ENCODE measurements at regions not wholly inside any gene's neighbourhood (a gene's known extent, or its start where the extent isn't known, plus 50 kb on each side); places are given as distances from the start of the nearest gene placed in this dataset.

DNA sequence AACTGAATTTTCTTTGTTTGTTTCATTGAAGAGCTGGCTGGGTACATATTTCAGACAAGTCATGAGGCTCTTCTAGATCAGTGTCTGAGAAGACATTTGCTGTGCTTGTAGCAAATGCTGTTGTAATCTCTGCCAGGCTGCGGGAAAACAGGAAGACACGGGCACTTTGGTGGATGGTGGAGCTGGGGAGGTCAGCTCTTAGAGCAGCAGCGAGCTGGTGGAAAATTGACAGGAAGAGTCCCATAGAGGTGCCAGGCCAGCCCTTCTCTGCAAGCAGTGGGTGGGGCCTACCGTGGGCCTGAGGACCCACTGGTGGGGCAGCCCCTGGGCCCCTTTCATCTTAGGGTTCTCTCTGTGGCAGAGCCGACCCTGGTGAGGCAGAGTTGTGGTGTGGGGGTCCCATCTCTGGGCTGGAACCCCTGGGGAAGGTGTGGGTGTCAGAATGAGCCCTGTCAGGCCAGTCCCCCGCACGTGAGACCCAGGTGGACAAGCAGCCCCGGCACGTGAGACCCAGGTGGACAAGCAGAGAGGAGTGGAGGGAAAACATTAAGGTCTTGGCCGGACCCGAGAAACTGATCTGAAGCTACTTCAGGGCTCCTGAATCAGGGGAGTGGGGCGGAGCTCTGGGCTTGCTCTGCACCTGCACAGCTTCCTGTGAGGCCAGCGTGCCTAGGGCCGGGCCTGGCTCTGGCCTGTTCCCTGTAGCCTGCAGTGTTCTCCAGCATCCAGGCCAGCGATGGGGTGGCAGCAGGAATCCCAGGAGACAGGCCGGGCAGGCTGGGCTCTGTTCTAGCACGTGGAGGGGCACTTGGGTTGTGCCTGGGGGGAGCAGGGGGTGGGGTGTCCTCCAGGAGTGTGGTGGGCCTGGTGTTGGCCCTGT lies 273.5 kb upstream of the HDAC4 start:
- no peak for DNase-seq (ENCODE audit: low read depth, low spot score)

DNA sequence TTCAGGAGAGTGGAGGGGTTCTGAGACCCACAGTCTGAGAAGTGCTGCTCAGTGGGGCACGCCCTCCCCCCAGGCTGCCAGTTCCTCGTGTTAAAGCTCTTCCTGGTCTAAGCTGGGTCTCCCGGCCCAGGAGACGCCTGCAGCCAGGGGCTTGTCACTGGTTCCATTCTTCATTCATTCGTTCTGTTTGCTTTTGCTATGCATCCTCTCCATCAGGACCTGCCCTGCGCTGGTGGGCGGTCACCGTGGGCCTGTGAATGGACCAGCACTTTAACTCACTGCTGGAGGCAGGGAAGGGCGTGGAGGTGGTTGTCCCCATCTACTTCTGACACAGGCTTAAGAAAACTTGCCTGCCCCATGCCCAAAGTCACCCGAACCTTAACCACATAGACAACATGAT lies 272.8 kb upstream of the HDAC4 start:
- DNase-seq (ENCODE audit: low read depth, low spot score) = no peak

DNA sequence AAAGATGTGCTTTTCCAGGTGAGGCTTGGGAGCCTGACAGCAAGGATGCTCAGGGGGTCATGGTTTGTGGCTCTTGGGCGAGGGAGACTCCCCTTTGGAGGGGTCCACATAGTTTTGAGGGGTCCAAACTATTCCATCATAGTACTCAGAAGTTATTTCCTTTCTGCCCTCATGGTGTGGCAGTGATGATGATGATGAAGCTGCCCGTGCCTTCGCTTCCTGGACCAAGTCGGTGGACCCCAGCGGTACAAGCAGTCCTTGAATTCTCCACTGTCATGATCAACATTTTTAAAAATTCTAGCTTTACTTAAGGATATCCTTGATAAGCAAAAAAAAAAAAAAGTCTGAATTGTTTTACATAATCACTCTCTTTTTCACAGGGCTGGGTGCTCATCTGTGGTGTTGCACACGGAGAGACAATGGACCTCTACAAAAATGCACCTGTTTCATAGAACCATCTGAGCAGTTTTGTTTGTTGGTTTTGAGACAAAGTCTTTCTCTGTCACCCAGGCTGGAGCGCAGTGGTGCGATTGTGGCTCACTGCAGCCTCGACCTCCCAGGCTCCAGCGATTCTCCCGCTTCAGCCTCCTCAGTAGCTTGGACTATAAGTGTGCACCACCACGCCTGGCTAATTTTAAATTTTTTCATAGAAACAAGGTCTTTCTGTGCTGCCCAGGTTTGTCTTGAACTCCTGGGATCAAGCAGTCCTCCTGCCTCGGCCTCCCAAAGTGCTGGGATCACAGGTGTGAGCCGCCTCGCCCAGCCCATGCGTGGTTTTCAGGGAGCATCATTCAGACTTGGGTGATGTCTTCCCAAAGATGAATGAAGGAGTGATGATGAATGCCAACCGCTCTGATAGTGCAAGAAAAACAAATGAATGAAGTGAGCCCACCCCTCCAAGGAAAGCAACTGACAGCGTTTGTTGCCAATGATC lies 271.4 kb upstream of the HDAC4 start:
- no peak for DNase-seq (ENCODE audit: low read depth, low spot score)

DNA sequence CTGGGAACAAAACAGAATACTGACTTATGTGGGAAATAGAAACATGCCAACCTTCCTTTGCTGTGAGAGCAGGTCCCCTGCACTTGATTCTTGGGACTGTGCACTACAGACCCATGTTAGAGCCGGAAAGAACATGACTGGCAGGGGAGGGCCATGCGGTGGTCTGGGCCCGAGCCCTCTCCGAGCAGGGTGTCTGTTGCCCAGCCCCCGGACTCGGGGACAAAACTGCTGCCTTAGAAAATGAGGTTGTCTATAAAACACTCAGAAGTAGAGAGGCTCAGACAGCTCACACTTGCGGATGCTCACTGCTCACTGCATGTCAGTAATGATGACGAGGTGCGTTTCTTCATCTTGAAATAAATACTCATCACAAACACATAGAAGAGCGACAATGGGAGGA lies 270.7 kb upstream of the HDAC4 start:
- DNase-seq (ENCODE audit: low read depth, low spot score) = no peak

DNA sequence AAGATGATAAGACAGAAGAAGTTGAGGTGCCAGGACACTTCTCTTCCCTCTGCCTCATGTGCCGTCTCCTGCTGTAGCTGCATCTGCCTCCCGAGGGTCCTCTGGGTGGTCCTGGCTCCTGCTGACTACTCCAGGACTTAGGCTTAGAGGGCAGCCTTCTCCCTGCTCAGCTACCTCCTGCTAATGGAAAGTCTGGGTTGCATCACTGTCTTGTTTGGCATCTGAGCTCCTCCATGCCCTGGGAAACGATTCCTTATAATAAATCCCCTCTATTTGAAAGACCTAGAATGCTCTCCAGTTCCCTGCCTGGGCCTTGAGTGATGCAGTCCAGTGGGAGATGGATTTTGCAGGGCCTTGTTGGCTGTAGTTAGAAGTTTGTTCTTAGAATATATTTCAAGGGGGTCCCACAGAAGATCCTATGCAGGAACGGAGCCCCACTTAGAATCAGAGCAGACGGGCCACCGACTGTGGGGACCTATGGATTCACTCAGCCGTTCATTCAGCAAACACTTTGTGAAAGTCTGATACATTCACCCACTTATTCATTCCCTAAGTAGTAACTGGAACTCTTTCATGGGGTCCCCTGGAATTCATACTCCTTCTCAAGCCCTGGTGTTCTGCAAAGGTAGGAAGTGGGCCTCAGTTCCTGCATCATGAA lies 269.8 kb upstream of the HDAC4 start:
- DNase-seq (ENCODE audit: low read depth, low spot score) = no peak

DNA sequence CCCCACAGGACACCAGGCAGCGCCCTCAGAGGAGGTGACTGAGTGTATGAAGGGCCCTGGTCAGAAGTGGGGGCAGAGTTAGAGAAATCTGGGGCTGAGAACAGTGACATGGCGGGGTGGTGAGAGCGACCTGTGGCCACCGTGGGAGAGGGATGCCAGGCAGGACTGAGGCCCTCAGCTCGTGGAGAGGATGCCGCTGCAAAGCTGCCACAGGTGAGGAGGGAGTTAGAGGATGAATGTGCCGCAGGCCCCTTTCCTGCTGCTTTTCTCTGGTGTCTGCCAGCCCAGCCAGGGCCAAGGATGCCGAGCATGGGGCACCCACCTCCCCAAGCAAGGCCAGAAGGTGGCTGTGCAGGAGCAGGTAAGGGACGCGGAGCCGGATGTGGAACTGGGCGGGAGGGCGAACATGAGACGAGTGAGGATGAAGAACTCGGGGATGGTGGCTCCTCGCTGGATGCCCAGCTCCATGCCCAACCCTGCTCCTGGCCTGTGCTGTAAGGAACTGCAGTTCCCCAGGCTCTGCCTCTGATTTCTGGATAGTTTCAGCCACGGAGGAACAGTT lies 269.2 kb upstream of the HDAC4 start:
- no peak for DNase-seq (ENCODE audit: low read depth, low spot score)

DNA sequence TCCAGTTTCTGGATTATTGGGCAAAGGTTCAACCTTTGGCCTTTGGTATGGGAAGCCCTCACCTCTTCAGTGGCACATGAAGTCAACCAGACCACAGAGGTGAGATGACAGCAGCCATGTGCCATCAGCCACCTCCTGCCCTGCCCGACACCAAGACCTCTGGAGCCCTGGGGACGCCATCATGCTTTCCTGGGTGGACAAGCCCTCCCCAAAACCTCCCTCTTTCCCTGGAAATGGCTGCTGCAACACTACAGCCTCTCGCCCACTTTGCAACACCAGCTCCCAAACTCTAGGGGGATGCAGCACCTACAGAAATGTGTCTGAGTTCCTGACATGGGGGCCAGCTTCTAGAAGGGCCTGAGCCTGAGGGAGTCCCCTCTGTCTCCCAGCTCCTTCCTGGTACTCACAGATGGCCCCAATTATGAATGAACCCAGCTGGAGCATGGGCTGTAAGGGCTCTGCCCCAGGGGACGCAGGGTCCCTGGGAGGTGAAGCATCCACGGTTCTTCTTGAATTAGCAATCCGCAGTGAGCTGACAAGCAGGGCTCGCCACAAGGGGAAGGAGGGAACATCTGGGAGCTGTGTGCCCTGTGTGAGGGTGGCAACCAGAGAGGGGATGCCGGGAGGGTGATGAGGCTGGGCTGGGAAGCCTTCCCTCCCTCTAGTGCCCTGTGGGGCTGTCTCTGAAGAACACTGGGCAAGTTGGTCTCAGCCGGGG lies 268.5 kb upstream of the HDAC4 start:
- no peak for DNase-seq (ENCODE audit: low read depth, low spot score)

DNA sequence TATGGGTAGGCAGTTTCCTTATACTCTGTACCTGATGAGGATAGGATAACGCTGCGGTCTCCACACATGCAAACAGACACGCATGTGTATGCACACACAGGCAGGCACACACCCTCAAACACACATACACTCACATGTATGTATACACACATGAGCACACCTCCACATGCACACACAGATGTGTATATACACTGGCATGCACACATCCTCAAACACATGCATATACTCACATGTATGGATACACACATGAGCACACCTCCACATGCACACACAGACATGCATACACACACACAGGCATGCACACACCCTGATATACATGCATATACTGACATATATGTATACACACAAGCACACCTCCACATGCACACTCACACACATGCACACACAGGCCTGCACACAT lies 267.8 kb upstream of the HDAC4 start:
- no peak for DNase-seq (ENCODE audit: low read depth, low spot score)

DNA sequence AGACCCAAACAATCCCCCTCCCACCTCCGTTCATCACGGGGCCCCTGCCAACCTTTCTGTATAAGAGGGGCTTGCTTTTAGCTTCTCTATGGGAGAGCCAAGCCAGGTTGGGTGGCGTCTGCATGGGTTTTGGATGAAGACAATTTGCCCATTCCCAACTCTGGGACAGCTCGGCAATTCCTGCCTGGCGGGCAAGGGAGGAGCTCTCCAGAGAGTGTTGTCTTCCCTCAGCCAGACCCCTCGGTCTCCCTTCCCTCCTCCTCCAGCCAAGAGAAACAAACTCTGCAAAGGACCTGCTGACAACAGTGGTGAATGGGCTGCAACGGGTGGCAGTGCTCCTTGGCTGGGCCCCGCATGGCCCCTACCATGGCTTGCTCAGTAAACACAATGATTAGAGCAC lies 267.2 kb upstream of the HDAC4 start:
- no peak for DNase-seq (ENCODE audit: low read depth, low spot score)

DNA sequence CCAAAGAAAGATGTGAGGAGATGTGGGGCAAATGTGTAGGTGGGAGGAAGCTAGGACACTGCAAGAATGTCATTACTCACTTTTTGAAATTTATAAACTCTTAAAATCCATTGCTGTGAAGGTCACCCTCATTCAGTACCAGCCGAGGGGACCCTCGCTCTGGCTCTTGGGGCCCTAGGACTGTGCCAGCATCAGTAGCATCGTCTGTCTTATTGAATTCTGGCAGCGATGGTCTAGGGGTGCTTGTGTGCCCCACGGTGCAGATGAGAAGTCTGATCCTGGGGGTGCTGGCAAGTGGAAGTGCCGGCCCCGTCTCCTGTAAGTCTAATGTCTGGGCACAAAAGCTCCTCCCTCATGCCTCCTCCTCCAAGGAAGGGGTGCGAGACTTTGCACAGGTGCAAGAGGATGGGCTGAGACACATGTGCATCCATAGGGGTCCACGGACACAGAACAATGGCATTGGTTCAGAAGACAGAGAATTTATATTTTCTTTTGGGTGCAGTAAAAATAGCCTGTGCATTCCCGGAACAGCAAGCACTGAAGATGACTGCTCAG lies 266.7 kb upstream of the HDAC4 start:
- DNase-seq (ENCODE audit: low read depth, low spot score) = no peak

DNA sequence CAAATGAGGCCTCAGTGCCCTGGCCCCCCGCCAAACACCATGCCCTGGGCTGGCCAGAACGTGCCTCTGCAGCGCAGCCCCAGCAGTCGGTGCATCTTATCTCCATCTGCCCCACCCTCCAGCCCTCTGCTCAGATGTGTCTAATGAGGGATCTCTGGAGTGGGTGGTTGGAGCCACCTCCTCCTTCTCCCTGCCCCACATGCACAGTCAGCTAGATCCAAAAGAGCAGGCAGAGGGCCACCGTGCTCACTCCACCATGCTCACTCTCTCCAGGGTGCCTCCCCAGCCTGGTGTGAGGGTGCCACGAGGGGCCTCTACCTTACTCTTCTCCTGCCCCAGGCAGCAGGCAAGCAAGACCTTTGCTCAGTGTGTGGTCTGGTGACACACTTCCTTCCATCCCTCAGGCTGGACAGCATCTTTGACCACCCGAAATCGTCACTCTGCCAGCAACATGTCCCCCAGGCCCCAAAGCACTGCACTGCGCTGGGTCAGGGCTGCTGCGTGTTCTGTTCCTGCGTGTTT lies 266.1 kb upstream of the HDAC4 start:
- no peak for DNase-seq (ENCODE audit: low read depth, low spot score)

DNA sequence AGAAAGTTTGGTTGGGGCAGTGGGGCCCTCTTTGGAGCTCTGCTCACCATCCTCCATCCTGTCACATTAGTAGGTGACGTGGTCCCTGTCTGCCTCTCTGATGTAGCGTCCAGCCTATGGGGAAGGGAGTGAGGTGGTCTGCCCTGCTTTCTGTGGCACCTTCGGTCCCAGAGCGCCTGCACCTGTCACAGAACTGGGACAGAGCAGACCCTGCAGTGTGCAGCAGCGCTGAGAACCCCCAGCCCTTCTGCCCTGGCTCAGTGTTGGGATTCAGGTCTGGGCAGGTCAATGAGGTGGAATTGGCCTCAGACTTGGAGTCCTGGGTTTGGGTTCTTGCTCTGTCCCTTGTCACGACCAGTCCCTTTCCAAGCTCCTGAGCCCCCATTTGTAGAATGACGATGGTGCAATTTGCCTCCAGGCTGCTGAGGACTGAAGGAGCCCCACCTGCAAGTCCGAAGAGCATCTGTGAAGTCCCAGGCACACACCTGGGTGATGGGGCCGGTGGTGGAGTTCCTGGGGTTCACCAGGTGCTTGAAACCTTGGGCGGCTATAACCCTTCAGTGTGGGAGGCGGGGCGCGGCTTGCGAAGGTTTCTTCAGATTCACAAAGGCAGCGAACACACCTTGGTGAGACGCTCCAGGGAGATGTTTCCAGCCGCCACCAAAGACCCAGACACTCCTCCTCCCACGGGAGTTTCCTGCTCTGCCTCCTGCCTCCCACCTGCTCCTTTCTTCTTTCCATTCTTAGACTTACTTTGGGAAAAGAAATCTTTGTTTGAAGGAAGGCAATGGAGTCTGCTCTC lies 265.4 kb upstream of the HDAC4 start:
- no peak for DNase-seq (ENCODE audit: low read depth, low spot score)

DNA sequence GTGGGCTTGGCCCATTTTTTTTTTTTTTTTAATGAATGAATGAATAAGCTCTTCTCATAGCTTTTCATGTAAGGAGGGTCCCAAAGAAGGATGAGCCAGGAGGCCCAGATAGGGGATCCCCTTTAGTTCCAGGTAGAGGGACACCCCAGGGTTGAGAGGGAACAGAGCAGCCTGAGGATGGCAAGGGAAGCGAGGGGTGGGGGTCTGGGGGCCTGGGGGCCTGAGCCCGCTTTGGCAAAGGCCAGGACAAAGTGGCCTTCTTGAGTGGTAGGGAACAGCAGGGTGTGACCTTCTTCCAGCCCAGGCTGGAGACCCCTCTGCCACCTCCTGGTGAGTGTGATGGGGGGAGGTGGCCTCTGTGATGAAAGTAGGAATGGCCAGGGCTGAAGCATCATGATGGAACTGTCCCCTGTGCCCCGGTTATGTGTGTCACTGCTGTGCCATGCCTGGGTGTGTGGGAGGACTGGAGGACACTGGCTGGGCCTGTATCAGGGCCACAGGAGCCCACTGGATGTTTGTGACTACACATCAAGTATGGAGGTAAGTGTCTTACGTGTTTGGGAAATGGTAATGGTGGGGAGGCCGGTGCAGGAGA lies 263.5 kb upstream of the HDAC4 start:
- no peak for DNase-seq (ENCODE audit: low read depth, low spot score)

DNA sequence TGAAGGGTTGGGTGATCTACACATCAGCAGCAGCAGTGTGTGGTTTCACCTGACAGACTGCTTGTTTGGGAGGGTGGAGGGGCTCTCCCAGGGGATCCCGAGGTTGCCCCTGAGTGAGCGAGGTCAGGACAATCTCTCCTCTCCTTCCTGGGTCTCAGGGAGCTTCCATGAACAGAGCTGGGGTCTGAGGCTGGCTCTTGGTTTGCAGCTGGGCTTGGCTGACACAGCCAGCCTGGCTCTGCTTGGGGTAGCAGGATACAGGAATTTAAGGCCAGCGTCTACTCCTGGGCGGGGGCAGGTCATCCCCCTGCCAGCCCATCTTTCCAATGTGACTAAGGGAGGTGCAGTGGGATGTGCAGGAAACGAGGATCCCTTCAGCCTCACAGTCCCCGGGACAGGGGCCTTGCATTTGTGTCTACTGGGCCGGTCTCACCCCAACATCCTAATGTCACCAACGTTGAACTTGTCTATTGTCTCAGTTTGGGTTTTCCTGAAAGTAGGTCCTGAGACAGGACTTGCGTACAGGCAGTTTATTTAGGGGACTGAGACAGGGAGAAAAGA lies 262.6 kb upstream of the HDAC4 start:
- DNase-seq (ENCODE audit: low read depth, low spot score) = no peak

DNA sequence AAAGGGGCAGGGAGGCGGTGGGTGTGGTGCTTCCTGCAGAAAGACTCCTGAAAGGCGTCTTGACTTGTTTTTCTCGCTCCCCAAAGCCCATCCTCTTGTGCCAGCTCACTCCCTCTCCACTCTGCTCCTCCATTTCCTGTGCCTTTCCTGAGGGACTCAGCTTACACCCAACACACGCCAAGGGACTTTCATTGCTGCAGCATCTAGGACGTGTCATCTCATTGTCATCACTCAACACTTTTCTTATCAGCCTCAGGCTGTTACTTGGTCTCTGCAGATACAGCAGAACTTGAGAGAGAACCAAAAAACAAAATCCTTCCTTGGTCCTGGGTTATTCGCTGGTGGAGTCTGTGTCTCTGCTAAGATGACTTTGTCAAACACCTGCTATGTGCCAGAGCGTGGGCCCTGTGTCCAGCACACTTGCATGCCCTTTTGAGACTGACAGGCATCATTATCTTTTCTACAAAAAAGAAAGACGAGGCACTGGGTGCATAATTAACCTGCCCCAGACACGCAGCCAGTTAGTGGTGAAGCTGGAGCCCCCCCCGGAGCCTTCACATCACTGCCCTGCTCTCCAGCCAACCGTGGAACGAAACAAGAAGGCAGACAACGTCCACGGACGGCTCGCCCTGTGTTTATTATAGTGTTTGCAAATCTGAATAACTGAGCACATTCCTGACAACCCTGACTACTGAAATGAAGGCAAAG lies 261.7 kb upstream of the HDAC4 start:
- no peak for DNase-seq (ENCODE audit: low read depth, low spot score)

DNA sequence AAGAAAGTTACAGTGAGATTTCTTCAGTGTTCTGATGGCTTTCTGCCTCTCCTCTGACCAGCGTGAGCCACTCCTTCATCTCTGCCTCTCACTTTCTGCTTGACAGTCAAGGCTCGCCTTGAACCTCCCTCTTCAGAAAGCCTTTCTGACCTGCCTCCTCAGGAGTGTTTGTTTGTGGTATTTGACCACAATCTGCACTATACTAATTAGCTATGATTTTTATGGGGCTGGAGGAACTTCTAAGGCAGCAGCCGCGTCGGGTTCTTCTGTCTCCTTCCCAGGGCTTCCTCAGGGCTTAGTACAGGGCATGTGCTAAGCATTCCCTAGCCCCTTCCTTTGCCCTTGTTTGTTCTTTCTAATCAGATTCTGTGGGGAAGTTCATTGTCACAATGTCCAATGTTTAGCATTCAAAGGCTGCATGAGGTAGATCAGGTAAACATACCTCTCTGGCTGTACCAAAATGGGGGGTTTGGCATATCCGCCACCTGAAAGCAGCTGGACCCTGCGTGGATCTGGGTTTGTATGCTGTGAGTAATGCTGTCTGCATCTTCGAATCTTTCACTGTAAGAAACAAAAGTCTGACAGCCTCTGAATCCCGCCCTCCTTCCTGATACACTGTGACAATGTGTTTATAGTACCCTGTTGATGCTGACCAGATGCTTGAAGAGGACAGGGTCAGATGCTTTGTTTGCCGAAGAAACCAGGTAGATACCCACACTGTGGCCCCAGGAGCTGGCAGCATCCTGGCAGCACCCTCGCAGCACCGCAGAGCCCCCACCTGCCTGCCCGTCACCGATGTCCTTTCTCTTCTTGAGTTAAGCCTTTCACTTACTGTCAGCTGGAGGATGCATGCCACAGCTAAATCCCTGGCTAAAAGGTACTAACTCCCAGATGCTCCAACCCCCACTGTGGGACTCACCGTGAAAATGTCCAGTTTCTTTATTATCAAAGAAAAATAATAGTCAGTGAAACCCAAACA lies 260.8 kb upstream of the HDAC4 start:
- DNase-seq (ENCODE audit: low read depth, low spot score) = no peak

Data from ELF-1 (cell line).